Right atrium auricular region (tissue), 2 donors: ENCODE measurements at regions not wholly inside any gene's neighbourhood (a gene's known extent, or its start where the extent isn't known, plus 50 kb on each side); places are given as distances from the start of the nearest gene placed in this dataset.

ENCODE experiments used
- DNase-seq: peaks from one replicate; pipeline ENCODE4 v3.0.0-alpha.2; 2019; ENCODE audit warnings: low spot score
- H3K27ac ChIP-seq, 2 donors: fragments of 200-600 bp; sonication (generic); 1 replicate in 1 of 2; 2 replicates in 1 of 2; pipeline ENCODE4 v1.5.1; 2016 to 2019
- H3K27me3 ChIP-seq, 2 donors: fragments of 200-600 bp; sonication (generic); one replicate each; pipeline versions ENCODE4 v1.5.1 to v1.6.0; 2017 to 2019
- H3K36me3 ChIP-seq: fragments of 200-600 bp; sonication (generic); one replicate; pipeline ENCODE4 v1.5.1; 2016
- H3K4me1 ChIP-seq, 2 donors: fragments of 200-600 bp; sonication (generic); one replicate each; pipeline versions ENCODE4 v1.5.1 to v1.6.0; 2017 to 2019
- H3K4me3 ChIP-seq, 2 donors: fragments of 200-600 bp; sonication (generic); 1 replicate in 1 of 2; 2 replicates in 1 of 2; pipeline ENCODE4 v1.5.1; 2017 to 2019; ENCODE audit warnings: mild to moderate bottlenecking in 1 of 2, moderate library complexity in 1 of 2
- H3K9me3 ChIP-seq, 2 donors: fragments of 200-600 bp; sonication (generic); one replicate each; pipeline ENCODE4 v1.5.1; 2019
- CTCF ChIP-seq, 2 donors: fragments of 200-600 bp; sonication (generic); IDR thresholded peaks; one replicate each; pipeline ENCODE4 v1.5.1; 2019; ENCODE audit warnings: antibody characterized with exemption in 2 of 2

GRCh38 chr13:68152414-68152813, 922.3 kb upstream of the PCDH9 start:
- Histone ChIP-seq H3K4me3 (no peak overlapping the region), H3K27ac (no peak overlapping the region), H3K9me3 (peaks cover 0 to 18% of the 10 kb centered on the region in 2 donors), H3K36me3 (no peaks in the 10 kb centered on the region), H3K4me1 (no peaks in the 10 kb centered on the region), H3K27me3 (no peaks in the 10 kb centered on the region)
- TF ChIP-seq CTCF (IDR thresholded peaks at IDR 0.05): no peak
- no peak for DNase-seq

- no peaks in the 10 kb centered on the region for H3K27me3 ChIP-seq
- H3K36me3 ChIP-seq: no peaks in the 10 kb centered on the region
- no peaks in the 10 kb centered on the region for H3K9me3 ChIP-seq
- no peaks in the 10 kb centered on the region for H3K4me1 ChIP-seq
- H3K4me3 ChIP-seq: no peak overlapping the region
- DNase-seq: no peak
- TF ChIP-seq CTCF (IDR thresholded peaks at IDR 0.05): no peak
- no peak overlapping the region for H3K27ac ChIP-seq
These were observed 915.7 kb upstream of the PCDH9 start for GRCh38 chr13:68145852-68146251.

- no peak for TF ChIP-seq CTCF (IDR thresholded peaks at IDR 0.05)
- no peak overlapping the region for H3K27ac ChIP-seq
- H3K36me3 ChIP-seq: no peaks in the 10 kb centered on the region
- no peak overlapping the region for H3K4me3 ChIP-seq
- no peak for DNase-seq
- H3K9me3 ChIP-seq: no peaks in the 10 kb centered on the region
- H3K4me1 ChIP-seq: no peaks in the 10 kb centered on the region
- H3K27me3 ChIP-seq: no peaks in the 10 kb centered on the region
These were observed 898.3 kb upstream of the PCDH9 start for GRCh38 chr13:68128297-68128915.

- no peak overlapping the region for H3K27ac ChIP-seq
- no peak for TF ChIP-seq CTCF (IDR thresholded peaks at IDR 0.05)
- no peak overlapping the region for H3K4me3 ChIP-seq
These were observed 894.9 kb upstream of the PCDH9 start for GRCh38 chr13:68125087-68125480.

GRCh38 chr13:68124437-68125086, 894.4 kb upstream of the PCDH9 start:
- TF ChIP-seq CTCF (IDR thresholded peaks at IDR 0.05): no peak
- no peak for DNase-seq
- Histone ChIP-seq H3K4me1 (no peaks in the 10 kb centered on the region), H3K4me3 (no peak overlapping the region), H3K27me3 (no peaks in the 10 kb centered on the region), H3K9me3 (no peaks in the 10 kb centered on the region), H3K36me3 (no peaks in the 10 kb centered on the region), H3K27ac (no peak overlapping the region)

More at GRCh38 chr13:68125087-68125480, 894.9 kb upstream of the PCDH9 start:
- DNase-seq: no peak
- H3K27me3 ChIP-seq: no peaks in the 10 kb centered on the region
- H3K36me3 ChIP-seq: no peaks in the 10 kb centered on the region
- H3K4me1 ChIP-seq: no peaks in the 10 kb centered on the region
- no peaks in the 10 kb centered on the region for H3K9me3 ChIP-seq
